Loucy (cell line): ENCODE measurements at regions not wholly inside any gene's neighbourhood (a gene's known extent, or its start where the extent isn't known, plus 50 kb on each side); places are given as distances from the start of the nearest gene placed in this dataset.

Experiments used
- H2AFZ ChIP-seq: fragments of 200-600 bp; sonication (generic); 2 replicates; pipeline ENCODE4 v1.6.0; 2016; ENCODE audit warnings: antibody characterized with exemption, mild to moderate bottlenecking, low read length, moderate library complexity
- H3F3A ChIP-seq: fragments of 200-600 bp; 2 replicates; pipeline ENCODE4 v1.6.0; 2016; ENCODE audit warnings: antibody characterized with exemption, low read depth, mild to moderate bottlenecking
- H3K27me3 ChIP-seq: fragments of 200-600 bp; sonication (generic); 2 replicates; pipeline ENCODE4 v1.6.1; 2014; ENCODE audit warnings: low read length, mild to moderate bottlenecking; ENCODE audit not compliant: insufficient read depth, poor library complexity, severe bottlenecking
- H3K36me3 ChIP-seq: fragments of 200-600 bp; sonication (generic); 2 replicates; pipeline ENCODE4 v1.6.1; 2016; ENCODE audit warnings: low read length; ENCODE audit not compliant: insufficient read depth
- H3K4me1 ChIP-seq: fragments of 200-600 bp; sonication (generic); 2 replicates; pipeline ENCODE4 v1.5.1; 2014; ENCODE audit warnings: low read length, mild to moderate bottlenecking; ENCODE audit not compliant: insufficient read depth, poor library complexity, severe bottlenecking
- H3K4me2 ChIP-seq: fragments of 200-600 bp; sonication (generic); 2 replicates; pipeline ENCODE4 v1.6.0; 2014; ENCODE audit warnings: antibody characterized with exemption, low read length, low read depth, mild to moderate bottlenecking; ENCODE audit not compliant: poor library complexity, severe bottlenecking
- H3K4me3 ChIP-seq: fragments of 200-600 bp; sonication (generic); 2 replicates; pipeline ENCODE4 v1.5.1; 2014; ENCODE audit warnings: low read length, mild to moderate bottlenecking, mixed read lengths; ENCODE audit not compliant: poor library complexity, severe bottlenecking
- H3K79me2 ChIP-seq: fragments of 200-600 bp; sonication (generic); 2 replicates; pipeline ENCODE4 v1.6.1; 2014; ENCODE audit warnings: low read length; ENCODE audit not compliant: insufficient read depth
- H3K9ac ChIP-seq: fragments of 200-600 bp; sonication (generic); 2 replicates; pipeline ENCODE4 v1.6.0; 2014; ENCODE audit warnings: mild to moderate bottlenecking, low read depth, low read length, moderate library complexity; ENCODE audit not compliant: poor library complexity, severe bottlenecking
- H3K9me2 ChIP-seq: fragments of 200-600 bp; sonication (generic); replicated peaks from 2 replicates; pipeline ENCODE4 v1.6.1; 2016; ENCODE audit warnings: low read depth, low read length, mixed read lengths
- H3K9me3 ChIP-seq: fragments of 200-600 bp; sonication (generic); 2 replicates; pipeline ENCODE4 v1.6.1; 2014; ENCODE audit warnings: mild to moderate bottlenecking, antibody characterized with exemption, low read length, low read depth; ENCODE audit not compliant: insufficient read depth
- H4K20me1 ChIP-seq: fragments of 200-600 bp; sonication (generic); 2 replicates; pipeline ENCODE4 v1.6.0; 2014; ENCODE audit warnings: antibody characterized with exemption, low read length, mild to moderate bottlenecking; ENCODE audit not compliant: insufficient read depth, poor library complexity, severe bottlenecking
- CTCF ChIP-seq: fragments of 200-600 bp; sonication (generic); conservative IDR thresholded peaks from 2 replicates; pipeline ENCODE4 v1.5.1; 2014; ENCODE audit warnings: mild to moderate bottlenecking, antibody characterized with exemption, low read length
- EZH2phosphoT487 ChIP-seq: fragments of 200-600 bp; IDR thresholded peaks from 2 replicates; pipeline ENCODE4 v1.6.1; 2018; ENCODE audit warnings: antibody characterized with exemption, mild to moderate bottlenecking, moderate library complexity, borderline replicate concordance

DNA sequence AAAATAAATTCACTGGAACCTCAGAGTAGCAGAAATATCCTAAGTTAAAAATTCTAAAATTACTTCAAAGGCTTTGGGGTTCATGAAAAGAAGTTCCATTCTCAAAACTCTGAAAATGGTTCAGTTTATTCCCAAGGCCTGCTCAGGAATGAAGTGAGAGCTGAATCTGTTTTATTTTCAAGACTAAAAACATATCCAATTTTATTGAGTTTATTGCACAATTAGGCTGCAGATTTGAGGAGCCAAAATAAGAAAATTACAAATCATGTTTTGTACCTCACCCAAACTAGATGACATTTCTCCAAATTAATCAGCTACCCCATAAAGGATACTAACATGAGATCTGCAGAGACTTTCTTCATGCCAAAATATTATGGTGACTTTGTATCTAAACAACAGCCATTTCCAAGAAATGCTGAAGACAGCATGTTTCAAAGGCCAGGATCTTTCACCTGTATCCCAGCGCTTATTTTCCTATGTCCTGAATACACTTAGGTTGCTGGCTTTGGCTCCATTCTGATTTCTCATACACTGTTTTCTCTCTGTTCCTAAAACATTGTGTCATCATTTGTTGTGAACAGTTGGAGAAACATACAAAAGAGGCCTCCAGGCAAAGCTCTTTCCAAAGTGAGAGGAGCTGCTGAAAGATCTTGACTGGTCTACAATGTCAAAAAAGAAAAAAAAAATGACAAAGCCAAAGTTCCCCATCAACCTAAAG is 85.7 kb upstream of the F13A1 start:
- TF ChIP-seq EZH2phosphoT487 (no peak), CTCF (no peak)
- Histone ChIP-seq H2AFZ (peak overlapping the region; percentile 48; the same call in 1 of the 2 replicates), H3K4me3 (peak overlapping the region; percentile 54)

GRCh38 chr6:6406715-6407070 is 86.2 kb upstream of the F13A1 start:
- Histone ChIP-seq H3K27me3 (no peaks in the 10 kb centered on the region), H3K4me3 (peak overlapping the region; percentile 54), H2AFZ (peak overlapping the region; percentile 48; the same call in 1 of the 2 replicates)

More for the DNA sequence above, 85.7 kb upstream of the F13A1 start:
- H3K36me3 ChIP-seq: no peaks in the 10 kb centered on the region
- H3K9me3 ChIP-seq: no peaks in the 10 kb centered on the region
- peaks cover 12% of the 10 kb centered on the region; the same call in 1 of the 2 replicates for H3F3A ChIP-seq
- H3K27me3 ChIP-seq: no peaks in the 10 kb centered on the region
- H3K4me2 ChIP-seq: peak overlapping the region; percentile 79
- H3K79me2 ChIP-seq: no peaks in the 10 kb centered on the region
- H3K9me2 ChIP-seq: no peaks in the 10 kb centered on the region
- peak overlapping the region; percentile 52 for H3K9ac ChIP-seq
- H4K20me1 ChIP-seq: no peaks in the 10 kb centered on the region
- peaks cover 69% of the 10 kb centered on the region for H3K4me1 ChIP-seq

DNA sequence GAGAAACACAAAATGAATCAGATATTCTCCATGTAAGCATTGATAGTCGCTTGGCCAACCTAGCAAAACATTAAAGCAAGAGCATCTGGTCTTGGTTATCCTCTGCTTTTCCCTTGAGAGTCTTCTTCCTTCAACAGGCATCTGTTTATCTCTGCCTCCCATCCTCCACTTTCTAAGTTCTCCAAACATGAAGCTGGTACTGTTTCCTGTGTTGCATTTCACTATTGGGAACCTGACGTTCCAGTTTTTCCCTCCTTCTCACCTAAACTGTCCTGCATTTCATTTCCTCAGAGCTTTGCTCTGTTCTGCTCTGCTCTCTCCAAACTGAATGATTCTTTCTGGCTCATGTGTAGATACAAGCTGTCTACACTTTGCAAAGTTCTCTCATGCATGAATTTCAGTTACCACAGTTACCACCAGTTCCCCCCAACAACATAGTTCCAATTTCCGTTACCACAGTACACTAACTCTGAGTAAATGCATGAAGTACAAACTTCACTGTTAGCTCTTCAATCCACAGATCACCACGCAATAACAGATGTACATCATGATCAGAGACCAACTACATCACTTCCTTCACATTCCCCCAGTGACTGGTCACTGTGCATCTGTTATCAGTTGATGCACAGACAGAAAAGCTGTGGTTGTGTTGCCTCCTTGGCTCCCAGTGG is 86.7 kb upstream of the F13A1 start:
- H3K9me2 ChIP-seq: no peaks in the 10 kb centered on the region
- H3K9me3 ChIP-seq: no peaks in the 10 kb centered on the region
- H3K4me1 ChIP-seq: peaks cover 68% of the 10 kb centered on the region
- no peak for TF ChIP-seq EZH2phosphoT487
- TF ChIP-seq CTCF: no peak
- H2AFZ ChIP-seq: 0 out of 2 replicates have a peak overlapping the region, but pooled peaks have one; percentile 48
- peak overlapping the region; percentile 52 for H3K9ac ChIP-seq
- H3K27me3 ChIP-seq: no peaks in the 10 kb centered on the region
- H4K20me1 ChIP-seq: no peaks in the 10 kb centered on the region
- no peaks in the 10 kb centered on the region for H3K36me3 ChIP-seq
- H3K4me2 ChIP-seq: peak overlapping the region; percentile 79
- H3K4me3 ChIP-seq: peak overlapping the region; percentile 54
- peaks cover 12% of the 10 kb centered on the region; the same call in 1 of the 2 replicates for H3F3A ChIP-seq
- no peaks in the 10 kb centered on the region for H3K79me2 ChIP-seq

More at GRCh38 chr6:6406715-6407070, 86.2 kb upstream of the F13A1 start:
- Histone ChIP-seq H3F3A (peaks cover 12% of the 10 kb centered on the region; the same call in 1 of the 2 replicates), H4K20me1 (no peaks in the 10 kb centered on the region), H3K4me1 (peaks cover 69% of the 10 kb centered on the region), H3K9ac (peak overlapping the region; percentile 52), H3K9me3 (no peaks in the 10 kb centered on the region), H3K79me2 (no peaks in the 10 kb centered on the region), H3K9me2 (no peaks in the 10 kb centered on the region), H3K4me2 (peak overlapping the region; percentile 79), H3K36me3 (no peaks in the 10 kb centered on the region)
- no peak for TF ChIP-seq EZH2phosphoT487
- no peak for TF ChIP-seq CTCF
